Tibial artery (tissue), 4 donors: ENCODE measurements at regions not wholly inside any gene's neighbourhood (a gene's known extent, or its start where the extent isn't known, plus 50 kb on each side); places are given as distances from the start of the nearest gene placed in this dataset.

Experiments used
- DNase-seq, 2 donors: peaks; one replicate each; pipeline ENCODE4 v3.0.0-alpha.2; 2019
- H3K27ac ChIP-seq, 2 donors: fragments of 200-600 bp; sonication (generic) in 1 of 2; 1 replicate in 1 of 2; 2 replicates in 1 of 2; pipeline ENCODE4 v1.5.1; 2018 to 2019; ENCODE audit warnings: mild to moderate bottlenecking in 1 of 2
- H3K27me3 ChIP-seq, 2 donors: fragments of 200-600 bp; sonication (generic) in 1 of 2; one replicate each; pipeline versions ENCODE4 v1.5.1 to v1.6.0; 2016 to 2019
- H3K36me3 ChIP-seq, 3 donors: fragments of 200-600 bp; sonication (generic) in 2 of 3; one replicate each; pipeline ENCODE4 v1.5.1; 2016 to 2019; ENCODE audit warnings: mild to moderate bottlenecking in 2 of 3
- H3K4me1 ChIP-seq, 4 donors: fragments of 200-600 bp; sonication (generic) in 2 of 4; 1 replicate in 3 of 4; 2 replicates in 1 of 4; pipeline ENCODE4 v1.5.1; 2016 to 2019
- H3K4me3 ChIP-seq, 2 donors: fragments of 200-600 bp; sonication (generic) in 1 of 2; 1 replicate in 1 of 2; 2 replicates in 1 of 2; pipeline ENCODE4 v1.5.1; 2018 to 2019; ENCODE audit warnings: mild to moderate bottlenecking in 2 of 2
- H3K9me3 ChIP-seq, 3 donors: fragments of 200-600 bp; sonication (generic) in 1 of 3; one replicate each; pipeline ENCODE4 v1.5.1; 2016 to 2019
- intact Hi-C: fragments of 100-400 bp; cut with DNase I; formaldehyde crosslinking; loops from one replicate; pipeline ENCODE4 v1.15.0; 2023; ENCODE audit warnings: low total_unique reads
- TF ChIP-seq, protein P1 (sequence below), 2 experiments: fragments of 200-600 bp in 1 of 2; fragments of 450-650 bp in 1 of 2; IDR thresholded peaks; one replicate each; pipeline ENCODE4 v1.5.1; 2017 to 2019; ENCODE audit warnings: antibody characterized with exemption in 2 of 2, mild to moderate bottlenecking in 1 of 2, moderate library complexity in 1 of 2

DNA sequence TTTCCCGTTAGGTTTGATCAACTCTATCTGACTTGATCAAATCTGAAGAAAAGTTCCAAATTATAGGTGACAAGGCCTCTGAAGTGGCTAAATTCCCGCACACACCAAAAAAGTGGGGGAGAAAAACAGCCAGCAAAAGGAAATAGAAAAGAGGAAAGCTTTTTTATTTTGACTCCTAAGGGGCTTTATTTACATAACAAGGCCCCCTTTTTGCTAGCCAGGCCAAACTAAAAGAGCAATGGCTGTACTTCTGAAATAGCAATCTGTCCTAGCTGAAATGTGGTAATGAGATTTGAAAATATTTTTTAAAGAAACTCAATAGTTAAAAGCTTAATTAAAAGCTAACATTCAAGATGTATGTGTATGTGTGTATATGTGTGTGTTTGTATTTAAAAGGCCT, 311.5 kb upstream of the POGK start:
- intact Hi-C loops: no loop called here
- H3K27me3 ChIP-seq: no peaks in the 10 kb centered on the region
- TF ChIP-seq, protein P1, sequence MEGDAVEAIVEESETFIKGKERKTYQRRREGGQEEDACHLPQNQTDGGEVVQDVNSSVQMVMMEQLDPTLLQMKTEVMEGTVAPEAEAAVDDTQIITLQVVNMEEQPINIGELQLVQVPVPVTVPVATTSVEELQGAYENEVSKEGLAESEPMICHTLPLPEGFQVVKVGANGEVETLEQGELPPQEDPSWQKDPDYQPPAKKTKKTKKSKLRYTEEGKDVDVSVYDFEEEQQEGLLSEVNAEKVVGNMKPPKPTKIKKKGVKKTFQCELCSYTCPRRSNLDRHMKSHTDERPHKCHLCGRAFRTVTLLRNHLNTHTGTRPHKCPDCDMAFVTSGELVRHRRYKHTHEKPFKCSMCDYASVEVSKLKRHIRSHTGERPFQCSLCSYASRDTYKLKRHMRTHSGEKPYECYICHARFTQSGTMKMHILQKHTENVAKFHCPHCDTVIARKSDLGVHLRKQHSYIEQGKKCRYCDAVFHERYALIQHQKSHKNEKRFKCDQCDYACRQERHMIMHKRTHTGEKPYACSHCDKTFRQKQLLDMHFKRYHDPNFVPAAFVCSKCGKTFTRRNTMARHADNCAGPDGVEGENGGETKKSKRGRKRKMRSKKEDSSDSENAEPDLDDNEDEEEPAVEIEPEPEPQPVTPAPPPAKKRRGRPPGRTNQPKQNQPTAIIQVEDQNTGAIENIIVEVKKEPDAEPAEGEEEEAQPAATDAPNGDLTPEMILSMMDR (IDR thresholded peaks at IDR 0.05): no peak

DNA sequence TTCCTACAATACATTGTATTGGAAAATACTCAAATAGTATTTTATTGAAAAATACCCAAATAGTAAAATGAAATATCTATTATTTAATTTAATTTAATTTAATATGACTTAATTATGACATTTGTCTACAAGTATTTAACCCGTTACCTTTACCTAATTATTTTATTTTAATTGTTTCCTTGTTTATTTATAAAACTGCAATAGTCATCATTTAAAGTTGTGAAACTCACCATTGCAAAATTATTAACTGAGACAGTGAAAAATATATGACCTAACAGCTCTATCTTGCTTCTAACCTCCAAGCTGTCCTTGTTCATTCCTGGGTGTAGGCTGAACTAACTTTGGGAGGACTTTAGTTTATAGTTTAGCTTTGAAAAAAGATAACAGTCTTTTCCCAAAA, 300.6 kb upstream of the POGK start:
- intact Hi-C loops: no loop called here
- H3K4me1 ChIP-seq: no peaks in the 10 kb centered on the region
- TF ChIP-seq, protein P1 (IDR thresholded peaks at IDR 0.05): no peak
- H3K9me3 ChIP-seq: no peaks in the 10 kb centered on the region
- H3K4me3 ChIP-seq: no peak overlapping the region
- no peak overlapping the region for H3K27ac ChIP-seq
- H3K27me3 ChIP-seq: no peaks in the 10 kb centered on the region
- H3K36me3 ChIP-seq: no peaks in the 10 kb centered on the region
- DNase-seq: no peak

More for the DNA sequence above, 311.5 kb upstream of the POGK start:
- H3K4me1 ChIP-seq: no peaks in the 10 kb centered on the region
- no peak for DNase-seq
- no peak overlapping the region for H3K27ac ChIP-seq
- no peaks in the 10 kb centered on the region for H3K36me3 ChIP-seq
- H3K9me3 ChIP-seq: no peaks in the 10 kb centered on the region
- H3K4me3 ChIP-seq: no peak overlapping the region

DNA sequence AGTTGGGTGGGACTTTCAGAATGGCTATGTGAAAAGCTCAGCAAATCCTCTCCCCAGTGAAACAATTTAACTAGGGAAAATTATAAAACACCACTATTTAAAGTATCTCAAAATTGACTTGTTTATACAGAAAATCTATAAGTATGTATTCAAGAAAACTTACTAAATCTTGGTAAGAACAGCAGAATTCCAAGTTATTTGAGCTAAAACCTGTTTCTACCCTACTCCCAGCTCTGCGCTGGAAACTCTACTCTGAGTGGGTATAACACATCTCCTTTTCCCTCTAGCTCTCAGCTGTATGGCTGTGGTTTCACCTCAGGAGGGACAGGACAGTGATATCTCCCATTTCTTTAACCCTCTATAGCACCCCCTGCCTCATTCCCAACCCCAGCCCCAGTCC, 295.2 kb upstream of the POGK start:
- Histone ChIP-seq H3K27ac (no peak overlapping the region), H3K4me1 (no peaks in the 10 kb centered on the region), H3K4me3 (no peak overlapping the region), H3K9me3 (no peaks in the 10 kb centered on the region), H3K27me3 (no peaks in the 10 kb centered on the region), H3K36me3 (no peaks in the 10 kb centered on the region)
- TF ChIP-seq, protein P1 (IDR thresholded peaks at IDR 0.05): no peak
- intact Hi-C loops: no loop called here
- no peak for DNase-seq

DNA sequence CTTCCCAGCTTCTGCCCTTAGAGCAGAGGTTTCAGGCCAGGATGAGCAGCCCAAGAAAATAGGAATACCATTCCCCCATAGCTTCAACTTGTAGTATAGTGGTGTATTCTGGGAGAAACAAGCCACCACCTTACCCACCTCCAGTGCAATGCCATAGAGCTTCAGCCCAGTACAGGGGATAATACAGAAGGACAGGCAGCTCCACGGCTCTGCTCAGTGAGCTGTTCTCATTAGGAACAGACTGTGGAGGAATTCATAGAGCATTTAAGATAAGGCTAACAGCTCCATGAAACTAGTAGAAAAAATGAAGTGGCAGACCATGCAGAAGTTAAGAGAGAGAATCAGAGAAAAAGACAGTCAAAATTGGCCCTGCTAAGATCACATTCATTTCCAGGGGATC, 294.7 kb upstream of the POGK start:
- Histone ChIP-seq H3K27ac (no peak overlapping the region), H3K9me3 (no peaks in the 10 kb centered on the region), H3K36me3 (no peaks in the 10 kb centered on the region), H3K4me3 (no peak overlapping the region), H3K27me3 (no peaks in the 10 kb centered on the region), H3K4me1 (no peaks in the 10 kb centered on the region)
- intact Hi-C loops: no loop called here
- DNase-seq: no peak
- TF ChIP-seq, protein P1 (IDR thresholded peaks at IDR 0.05): no peak

DNA sequence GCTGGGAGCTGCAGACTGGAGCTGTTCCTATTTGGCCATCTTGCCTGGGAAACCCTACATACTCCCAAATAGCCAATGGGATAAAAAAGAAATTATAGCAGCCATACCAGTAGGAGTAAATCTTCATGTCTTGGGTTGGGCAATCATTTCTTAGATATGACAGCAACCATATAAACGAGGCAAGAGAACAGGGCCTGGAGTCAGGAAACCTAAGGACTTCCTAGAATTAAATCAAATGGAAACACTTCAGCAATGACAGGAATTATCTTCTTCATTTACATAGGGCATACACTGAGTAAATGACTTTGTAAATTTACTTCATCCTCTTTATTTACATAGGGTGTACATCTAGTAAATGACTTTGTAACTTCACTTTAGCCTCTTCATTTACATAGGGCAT, 286.6 kb upstream of the POGK start:
- no peaks in the 10 kb centered on the region for H3K9me3 ChIP-seq
- no peak overlapping the region for H3K4me3 ChIP-seq
- no peaks in the 10 kb centered on the region for H3K27me3 ChIP-seq
- H3K27ac ChIP-seq: no peak overlapping the region
- intact Hi-C loops: no loop called here
- no peaks in the 10 kb centered on the region for H3K36me3 ChIP-seq
- TF ChIP-seq, protein P1 (IDR thresholded peaks at IDR 0.05): no peak
- H3K4me1 ChIP-seq: no peaks in the 10 kb centered on the region
- no peak for DNase-seq

DNA sequence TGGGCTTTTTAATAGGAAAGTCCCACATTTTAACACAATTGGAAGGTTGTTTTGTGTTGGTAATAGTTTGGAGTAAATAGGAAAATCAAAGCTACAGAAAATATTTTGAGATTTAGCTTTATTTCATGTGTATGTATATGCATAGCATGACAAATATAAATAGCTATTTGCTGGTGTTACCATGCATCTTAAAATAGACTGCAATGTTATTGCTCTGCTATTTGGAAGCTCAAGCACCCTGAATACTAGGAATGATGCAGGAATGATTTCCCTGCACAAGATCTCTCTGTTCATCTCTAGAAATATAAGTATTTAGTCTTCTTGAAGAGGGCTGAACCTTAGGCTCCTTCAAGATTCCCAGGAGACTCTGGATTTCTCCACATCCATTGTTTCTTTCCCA, 268.3 kb upstream of the POGK start:
- no peaks in the 10 kb centered on the region for H3K36me3 ChIP-seq
- H3K27ac ChIP-seq: no peak overlapping the region
- no peaks in the 10 kb centered on the region for H3K27me3 ChIP-seq
- no peaks in the 10 kb centered on the region for H3K4me1 ChIP-seq
- intact Hi-C loops: no loop called here
- H3K4me3 ChIP-seq: no peak overlapping the region
- no peaks in the 10 kb centered on the region for H3K9me3 ChIP-seq
- no peak for DNase-seq
- TF ChIP-seq, protein P1 (IDR thresholded peaks at IDR 0.05): no peak
